ENCODE measurements at regions not wholly inside any gene's neighbourhood (a gene's known extent, or its start where the extent isn't known, plus 50 kb on each side); places are given as distances from the start of the nearest gene placed in this dataset.

DNA sequence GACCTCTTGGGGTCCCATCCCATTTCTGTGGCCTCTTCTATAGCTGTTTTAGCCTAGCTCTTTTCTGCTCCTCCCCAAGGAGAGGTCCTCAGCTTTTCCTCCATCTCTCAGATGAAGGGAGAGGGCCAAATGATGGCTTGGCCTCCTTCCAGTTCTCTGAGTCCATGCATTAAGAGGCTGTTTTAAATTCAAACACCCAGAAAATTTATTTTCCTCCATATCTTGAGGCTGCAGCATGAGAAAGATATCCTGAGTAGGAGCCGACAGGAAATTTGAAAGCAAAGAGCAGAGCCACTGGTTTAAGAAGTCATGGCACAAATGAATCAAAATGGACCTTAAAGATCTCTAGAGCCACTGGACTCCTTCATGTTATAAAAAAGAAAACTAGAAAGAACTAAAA is 558.8 kb downstream of the MID1IP1 start:
- H3K27ac ChIP-seq (ENCODE audit: insufficient read depth, low read length, poor library complexity, severe bottlenecking) = no peak overlapping the region
- no peak for DNase-seq
- no peaks in the 10 kb centered on the region for H3K36me3 ChIP-seq (ENCODE audit: control insufficient read depth, insufficient read depth, low read length)
- no peak for ATAC-seq (ENCODE audit: low read depth in 2 of 2)
- no peak overlapping the region for H3K4me3 ChIP-seq (ENCODE audit: low read depth, low read length)
- H3K4me1 Mint-ChIP-seq = peaks cover 0 to 18% (median 4%) of the 10 kb centered on the region in 4 donors
- no peak overlapping the region for H3K27ac Mint-ChIP-seq
- H3K9me3 Mint-ChIP-seq = peaks cover 0 to under 1% (median 0%) of the 10 kb centered on the region in 7 donors
- H3K27me3 ChIP-seq (ENCODE audit: control insufficient read depth, insufficient read depth, low read length) = no peaks in the 10 kb centered on the region
- no peaks in the 10 kb centered on the region for H3K36me3 Mint-ChIP-seq
- no peaks in the 10 kb centered on the region for H3K4me1 ChIP-seq (ENCODE audit: control insufficient read depth, insufficient read depth, low read length, poor library complexity, severe bottlenecking)
- no peak overlapping the region for H3K4me3 Mint-ChIP-seq
- H3K27me3 Mint-ChIP-seq = no peaks in the 10 kb centered on the region
- no peaks in the 10 kb centered on the region for H3K9me3 ChIP-seq (ENCODE audit: control insufficient read depth in 2 of 2, low read length in 2 of 2)

DNA sequence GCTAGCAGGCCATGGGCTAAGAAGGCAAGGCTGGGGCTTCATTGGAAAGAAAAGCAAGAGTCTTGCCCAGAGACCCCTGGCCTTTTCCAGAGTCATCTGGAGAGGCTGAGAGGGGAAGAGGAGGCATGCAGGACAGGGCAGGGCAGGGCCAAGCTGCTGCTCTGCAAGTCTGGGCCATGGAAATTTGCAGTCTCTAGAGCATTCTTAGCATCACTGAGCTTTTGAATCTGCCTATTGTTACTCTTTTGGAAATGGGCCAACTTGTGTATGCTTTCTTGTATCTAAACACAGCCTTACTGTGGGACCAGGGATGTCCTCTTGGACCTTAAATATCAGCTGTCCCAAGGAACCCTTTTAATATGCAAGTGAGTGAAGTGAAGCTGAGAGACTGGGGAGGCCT is 560.5 kb downstream of the MID1IP1 start:
- H3K9me3 Mint-ChIP-seq = peaks cover 0 to 1% (median 0%) of the 10 kb centered on the region in 7 donors
- Histone ChIP-seq H3K27me3 (ENCODE audit: control insufficient read depth, insufficient read depth, low read length) (no peaks in the 10 kb centered on the region), H3K36me3 (ENCODE audit: control insufficient read depth, insufficient read depth, low read length) (no peaks in the 10 kb centered on the region), H3K9me3 (ENCODE audit: control insufficient read depth in 2 of 2, low read length in 2 of 2) (no peaks in the 10 kb centered on the region), H3K27ac (ENCODE audit: insufficient read depth, low read length, poor library complexity, severe bottlenecking) (no peak overlapping the region), H3K4me1 (ENCODE audit: control insufficient read depth, insufficient read depth, low read length, poor library complexity, severe bottlenecking) (no peaks in the 10 kb centered on the region), H3K4me3 (ENCODE audit: low read depth, low read length) (no peak overlapping the region)
- DNase-seq = no peak
- no peaks in the 10 kb centered on the region for H3K27me3 Mint-ChIP-seq
- no peak overlapping the region for H3K27ac Mint-ChIP-seq
- peaks cover 0 to 9% (median 2%) of the 10 kb centered on the region in 4 donors for H3K4me1 Mint-ChIP-seq
- no peaks in the 10 kb centered on the region for H3K36me3 Mint-ChIP-seq
- H3K4me3 Mint-ChIP-seq = no peak overlapping the region
- ATAC-seq (ENCODE audit: low read depth in 2 of 2) = no peak

GRCh38 chrX:39367416-39367815 is 566.2 kb downstream of the MID1IP1 start:
- no peak for DNase-seq
- no peaks in the 10 kb centered on the region for H3K36me3 ChIP-seq (ENCODE audit: control insufficient read depth, insufficient read depth, low read length)
- no peak for ATAC-seq (ENCODE audit: low read depth in 2 of 2)
- H3K36me3 Mint-ChIP-seq = no peaks in the 10 kb centered on the region
- no peaks in the 10 kb centered on the region for H3K9me3 ChIP-seq (ENCODE audit: control insufficient read depth in 2 of 2, low read length in 2 of 2)
- no peaks in the 10 kb centered on the region for H3K4me1 ChIP-seq (ENCODE audit: control insufficient read depth, insufficient read depth, low read length, poor library complexity, severe bottlenecking)
- no peaks in the 10 kb centered on the region for H3K27me3 ChIP-seq (ENCODE audit: control insufficient read depth, insufficient read depth, low read length)
- no peaks in the 10 kb centered on the region for H3K27me3 Mint-ChIP-seq
- no peak overlapping the region for H3K4me3 ChIP-seq (ENCODE audit: low read depth, low read length)
- no peak overlapping the region for H3K27ac Mint-ChIP-seq
- H3K4me1 Mint-ChIP-seq = peaks cover 0 to 8% (median 2%) of the 10 kb centered on the region in 4 donors
- H3K4me3 Mint-ChIP-seq = no peak overlapping the region
- H3K27ac ChIP-seq (ENCODE audit: insufficient read depth, low read length, poor library complexity, severe bottlenecking) = no peak overlapping the region
- peaks cover 0 to 1% (median 0%) of the 10 kb centered on the region in 7 donors for H3K9me3 Mint-ChIP-seq

- Histone ChIP-seq H3K4me1 (ENCODE audit: control insufficient read depth, insufficient read depth, low read length, poor library complexity, severe bottlenecking) (no peaks in the 10 kb centered on the region), H3K27ac (ENCODE audit: insufficient read depth, low read length, poor library complexity, severe bottlenecking) (no peak overlapping the region), H3K36me3 (ENCODE audit: control insufficient read depth, insufficient read depth, low read length) (no peaks in the 10 kb centered on the region), H3K27me3 (ENCODE audit: control insufficient read depth, insufficient read depth, low read length) (no peaks in the 10 kb centered on the region), H3K4me3 (ENCODE audit: low read depth, low read length) (no peak overlapping the region), H3K9me3 (ENCODE audit: control insufficient read depth in 2 of 2, low read length in 2 of 2) (no peaks in the 10 kb centered on the region)
- H3K9me3 Mint-ChIP-seq = no peaks in the 10 kb centered on the region
- no peak overlapping the region for H3K4me3 Mint-ChIP-seq
- no peak overlapping the region for H3K27ac Mint-ChIP-seq
- H3K27me3 Mint-ChIP-seq = no peaks in the 10 kb centered on the region
- no peaks in the 10 kb centered on the region for H3K36me3 Mint-ChIP-seq
- DNase-seq = no peak
- ATAC-seq (ENCODE audit: low read depth in 2 of 2) = no peak
- H3K4me1 Mint-ChIP-seq = peaks cover 0 to 3% (median 0%) of the 10 kb centered on the region in 4 donors
Observed at GRCh38 chrX:39372115-39372514, 570.9 kb downstream of the MID1IP1 start.

DNA sequence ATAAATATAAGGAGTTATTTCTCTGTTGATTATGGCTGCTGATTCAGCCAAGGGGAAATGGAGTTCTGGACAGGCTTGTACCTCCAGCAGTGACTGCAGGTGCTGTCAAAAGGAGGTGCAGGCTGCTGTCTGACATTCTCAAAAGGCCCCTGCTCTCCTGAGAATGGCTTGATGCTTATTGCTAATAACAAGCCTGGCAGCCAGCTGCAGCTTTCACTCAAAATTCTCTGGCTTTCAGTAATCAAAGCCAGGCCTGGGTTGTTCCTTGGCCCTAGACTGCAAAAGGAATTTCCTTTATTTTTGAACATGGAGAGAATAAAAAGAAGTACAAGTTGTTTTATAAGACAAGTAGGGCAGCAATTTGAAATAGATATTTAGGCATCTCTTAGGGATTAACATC is 575.9 kb downstream of the MID1IP1 start:
- Mint-ChIP-seq H3K36me3 (no peaks in the 10 kb centered on the region), H3K4me3 (no peak overlapping the region), H3K9me3 (peaks cover 0 to 2% (median 0%) of the 10 kb centered on the region in 7 donors), H3K27me3 (no peaks in the 10 kb centered on the region), H3K27ac (no peak overlapping the region), H3K4me1 (peaks cover 0 to 3% (median 0%) of the 10 kb centered on the region in 4 donors)
- Histone ChIP-seq H3K9me3 (ENCODE audit: control insufficient read depth in 2 of 2, low read length in 2 of 2) (no peaks in the 10 kb centered on the region), H3K36me3 (ENCODE audit: control insufficient read depth, insufficient read depth, low read length) (no peaks in the 10 kb centered on the region), H3K27ac (ENCODE audit: insufficient read depth, low read length, poor library complexity, severe bottlenecking) (no peak overlapping the region), H3K27me3 (ENCODE audit: control insufficient read depth, insufficient read depth, low read length) (no peaks in the 10 kb centered on the region), H3K4me3 (ENCODE audit: low read depth, low read length) (no peak overlapping the region), H3K4me1 (ENCODE audit: control insufficient read depth, insufficient read depth, low read length, poor library complexity, severe bottlenecking) (no peaks in the 10 kb centered on the region)
- DNase-seq = no peak
- ATAC-seq (ENCODE audit: low read depth in 2 of 2) = no peak

- H3K36me3 Mint-ChIP-seq = no peaks in the 10 kb centered on the region
- Histone ChIP-seq H3K27me3 (ENCODE audit: control insufficient read depth, insufficient read depth, low read length) (no peaks in the 10 kb centered on the region), H3K4me3 (ENCODE audit: low read depth, low read length) (no peak overlapping the region), H3K9me3 (ENCODE audit: control insufficient read depth in 2 of 2, low read length in 2 of 2) (no peaks in the 10 kb centered on the region), H3K36me3 (ENCODE audit: control insufficient read depth, insufficient read depth, low read length) (no peaks in the 10 kb centered on the region), H3K27ac (ENCODE audit: insufficient read depth, low read length, poor library complexity, severe bottlenecking) (no peak overlapping the region), H3K4me1 (ENCODE audit: control insufficient read depth, insufficient read depth, low read length, poor library complexity, severe bottlenecking) (no peaks in the 10 kb centered on the region)
- ATAC-seq (ENCODE audit: low read depth in 2 of 2) = no peak
- H3K4me1 Mint-ChIP-seq = peaks cover 0 to 3% (median 0%) of the 10 kb centered on the region in 4 donors
- H3K27ac Mint-ChIP-seq = no peak overlapping the region
- no peak overlapping the region for H3K4me3 Mint-ChIP-seq
- H3K27me3 Mint-ChIP-seq = no peaks in the 10 kb centered on the region
- DNase-seq = no peak
- H3K9me3 Mint-ChIP-seq = peaks cover 0 to 2% (median 0%) of the 10 kb centered on the region in 7 donors
Observed at GRCh38 chrX:39377773-39378172, 576.5 kb downstream of the MID1IP1 start.

DNA sequence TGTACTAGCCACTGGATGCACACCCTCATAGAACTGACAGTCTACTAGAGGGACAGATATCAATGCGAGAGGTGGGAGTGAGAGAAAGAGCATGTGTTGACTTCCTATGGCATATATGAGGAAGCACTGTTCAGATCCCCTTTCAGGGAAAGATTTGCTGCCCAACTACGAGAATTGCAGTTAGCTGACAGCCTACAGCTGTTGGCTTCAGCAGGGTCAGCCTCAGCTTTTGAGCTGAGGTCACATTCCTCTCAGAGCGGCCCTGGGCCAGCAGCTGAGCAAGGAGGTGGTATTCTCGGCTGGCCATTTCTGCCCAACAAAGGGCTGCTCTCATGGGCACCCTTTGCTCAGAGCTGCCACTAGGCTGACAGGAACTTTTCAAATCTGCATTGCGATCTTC is 580.2 kb downstream of the MID1IP1 start:
- DNase-seq (no peak), ATAC-seq (ENCODE audit: low read depth in 2 of 2) (no peak)
- Histone ChIP-seq H3K27ac (ENCODE audit: insufficient read depth, low read length, poor library complexity, severe bottlenecking) (no peak overlapping the region), H3K4me3 (ENCODE audit: low read depth, low read length) (no peak overlapping the region), H3K36me3 (ENCODE audit: control insufficient read depth, insufficient read depth, low read length) (no peaks in the 10 kb centered on the region), H3K9me3 (ENCODE audit: control insufficient read depth in 2 of 2, low read length in 2 of 2) (no peaks in the 10 kb centered on the region), H3K4me1 (ENCODE audit: control insufficient read depth, insufficient read depth, low read length, poor library complexity, severe bottlenecking) (no peaks in the 10 kb centered on the region), H3K27me3 (ENCODE audit: control insufficient read depth, insufficient read depth, low read length) (no peaks in the 10 kb centered on the region)
- Mint-ChIP-seq H3K27ac (no peak overlapping the region), H3K4me3 (no peak overlapping the region), H3K36me3 (no peaks in the 10 kb centered on the region), H3K27me3 (peaks cover 8% of the 10 kb centered on the region), H3K4me1 (peaks cover 0 to 7% (median 0%) of the 10 kb centered on the region in 4 donors), H3K9me3 (peaks cover 0 to 2% (median 0%) of the 10 kb centered on the region in 7 donors)

DNA sequence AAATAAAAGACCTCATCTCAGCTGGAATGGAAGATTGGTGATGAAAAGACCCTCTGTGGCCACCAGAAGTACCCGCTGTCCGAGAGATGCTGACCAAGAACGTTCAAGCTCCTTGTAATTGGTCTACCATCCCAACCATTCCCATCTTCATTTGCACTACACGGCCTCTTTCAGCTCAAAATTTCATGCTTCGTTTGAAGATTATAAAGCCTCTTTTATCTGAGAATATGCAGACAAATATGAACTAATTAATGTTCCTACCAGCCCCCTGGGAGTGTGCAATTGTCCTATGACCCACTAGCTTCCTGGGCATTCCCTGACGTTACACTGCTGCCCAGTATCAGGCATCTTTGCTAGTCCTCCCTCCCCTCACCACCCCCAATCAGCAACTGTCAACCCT is 583.7 kb downstream of the MID1IP1 start:
- Mint-ChIP-seq H3K36me3 (no peaks in the 10 kb centered on the region), H3K27me3 (peaks cover 8% of the 10 kb centered on the region), H3K4me1 (peaks cover 0 to 7% (median 0%) of the 10 kb centered on the region in 4 donors), H3K9me3 (peaks cover 0 to 2% (median 0%) of the 10 kb centered on the region in 7 donors), H3K27ac (no peak overlapping the region), H3K4me3 (no peak overlapping the region)
- no peaks in the 10 kb centered on the region for H3K9me3 ChIP-seq (ENCODE audit: control insufficient read depth in 2 of 2, low read length in 2 of 2)
- H3K27me3 ChIP-seq (ENCODE audit: control insufficient read depth, insufficient read depth, low read length) = no peaks in the 10 kb centered on the region
- H3K27ac ChIP-seq (ENCODE audit: insufficient read depth, low read length, poor library complexity, severe bottlenecking) = no peak overlapping the region
- no peaks in the 10 kb centered on the region for H3K4me1 ChIP-seq (ENCODE audit: control insufficient read depth, insufficient read depth, low read length, poor library complexity, severe bottlenecking)
- DNase-seq = no peak
- no peak for ATAC-seq (ENCODE audit: low read depth in 2 of 2)
- no peak overlapping the region for H3K4me3 ChIP-seq (ENCODE audit: low read depth, low read length)
- no peaks in the 10 kb centered on the region for H3K36me3 ChIP-seq (ENCODE audit: control insufficient read depth, insufficient read depth, low read length)

All from CD4-positive, CD25-positive, alpha-beta regulatory T cell (primary cell).